ENCODE measurements at regions not wholly inside any gene's neighbourhood (a gene's known extent, or its start where the extent isn't known, plus 50 kb on each side); places are given as distances from the start of the nearest gene placed in this dataset.
"Not testable (repeated sequence)": the region's sequence is repeated elsewhere in the genome, so short reads cannot be mapped to it uniquely, and the experiment has no call there.

DNA sequence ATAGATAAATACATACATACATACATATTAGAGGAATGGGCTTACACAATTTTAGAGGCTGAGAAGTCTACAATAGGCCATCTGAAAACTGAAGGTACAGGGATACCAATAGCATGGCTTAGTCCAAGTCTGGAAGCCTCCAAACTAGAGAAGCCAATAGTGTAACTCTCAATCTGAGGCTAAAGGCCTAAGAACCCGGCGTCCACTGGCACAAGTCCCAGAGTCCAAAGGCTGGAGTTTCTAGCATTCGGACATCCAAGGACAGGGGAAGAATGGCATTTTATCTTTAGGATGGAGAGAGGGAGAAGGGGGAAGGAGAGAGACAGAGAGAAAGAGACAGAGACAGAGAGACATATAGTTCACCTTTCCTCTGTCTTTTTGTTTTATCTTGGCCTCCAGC lies 63.7 kb upstream of the SYT4 start:
- no peak for FAIRE-seq

DNA sequence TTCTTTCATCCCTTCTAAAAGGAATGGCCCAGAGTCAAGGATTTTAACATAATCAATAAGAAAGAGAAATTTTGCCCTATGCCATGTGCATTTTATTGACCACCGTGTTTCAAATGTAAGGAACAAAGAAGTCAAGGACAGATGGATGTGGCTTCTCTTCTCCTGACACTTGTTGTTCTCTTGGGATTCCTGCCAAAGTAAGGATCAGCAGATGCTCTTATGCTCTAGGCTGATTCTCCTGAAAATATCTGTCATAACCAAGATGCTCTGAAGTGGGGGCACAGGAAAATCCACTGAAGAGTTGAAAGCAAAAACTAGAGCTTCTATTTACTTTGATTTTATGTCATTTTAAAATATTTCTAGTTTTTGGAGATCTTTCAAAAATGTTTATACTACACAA lies 72.9 kb upstream of the SYT4 start:
- no peak for FAIRE-seq

DNA sequence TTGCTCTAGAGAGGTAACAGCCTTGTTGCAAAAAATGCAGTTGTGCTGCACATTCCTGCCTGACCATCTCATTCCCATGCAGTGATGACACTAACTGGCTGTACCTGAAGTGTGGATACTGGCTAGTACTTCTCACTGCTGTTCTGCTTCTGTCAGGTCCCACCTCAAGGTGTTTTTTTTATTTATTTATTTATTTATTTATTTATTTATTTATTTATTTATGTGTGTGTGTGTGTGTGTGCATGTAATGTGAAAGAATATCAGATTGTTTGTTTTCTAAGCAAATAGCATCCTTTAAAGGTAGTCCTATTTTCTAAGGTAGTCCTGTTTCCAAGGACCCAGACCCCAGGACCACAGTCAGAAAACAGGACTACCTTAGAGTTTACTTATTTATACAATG lies 87.2 kb upstream of the SYT4 start:
- FAIRE-seq, result no peak

DNA sequence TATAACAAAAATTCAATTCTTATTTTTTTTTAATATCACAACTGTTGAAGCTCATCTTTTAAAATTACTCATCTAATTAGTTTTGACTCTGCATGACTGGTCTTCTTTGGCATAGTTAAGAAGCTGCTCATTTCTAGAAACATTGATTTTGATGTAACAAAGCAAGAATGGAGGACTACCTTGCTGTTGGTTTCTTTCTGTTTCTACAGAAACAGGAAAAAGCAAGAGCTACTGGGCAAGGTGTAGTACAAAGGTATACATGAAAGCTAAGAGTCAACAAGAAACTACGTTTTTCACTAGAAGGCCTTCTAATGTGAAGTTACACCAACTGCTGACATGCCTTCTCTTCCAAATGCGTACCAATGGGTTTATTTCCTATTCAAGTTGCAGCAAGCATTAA lies 90.6 kb upstream of the SYT4 start:
- no peak for FAIRE-seq

- FAIRE-seq, result not testable (repeated sequence)
Observed at GRCh38 chr18:43369311-43369710, 92.0 kb upstream of the SYT4 start.

GRCh38 chr18:43372773-43373172 lies 95.5 kb upstream of the SYT4 start:
- FAIRE-seq, result no peak

GRCh38 chr18:43380104-43380672 lies 102.9 kb upstream of the SYT4 start:
- FAIRE-seq, result no peak

DNA sequence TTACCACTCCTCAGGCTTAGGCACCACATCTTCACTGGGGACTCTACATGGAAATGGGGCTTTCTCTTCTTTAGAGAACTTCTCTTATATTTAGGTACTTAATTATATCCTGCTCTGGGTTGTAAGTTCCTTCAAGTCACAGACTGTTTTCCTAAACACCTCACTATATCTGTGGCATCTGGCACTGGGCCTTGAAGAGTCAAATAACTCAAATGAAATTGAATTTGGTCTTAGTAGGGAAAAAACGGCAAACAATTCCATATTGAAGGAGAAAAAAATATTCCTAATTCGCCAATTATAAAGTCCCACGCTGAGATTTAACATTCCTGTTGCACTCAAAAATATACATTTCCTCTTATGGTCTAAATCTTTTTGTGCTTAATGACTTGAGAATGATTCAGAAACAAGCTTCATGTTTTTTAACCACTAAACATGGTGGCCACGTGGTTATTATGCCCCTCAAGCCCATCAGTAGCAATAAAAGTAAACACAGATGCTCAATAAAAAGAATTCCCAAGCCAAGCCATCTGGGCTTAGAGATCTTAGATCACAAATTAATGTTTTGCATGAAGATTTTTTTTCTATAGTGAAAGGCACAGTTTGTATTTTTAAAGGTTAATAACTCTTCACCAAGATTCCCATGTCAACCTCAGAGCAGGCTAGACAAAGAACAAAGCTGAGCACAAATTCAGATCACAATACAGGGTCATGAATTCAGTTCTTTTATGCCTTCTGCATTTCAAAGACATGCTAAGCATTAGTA lies 105.5 kb upstream of the SYT4 start:
- no peak for FAIRE-seq

- FAIRE-seq, result no peak
Observed at GRCh38 chr18:43389163-43389562, 111.9 kb upstream of the SYT4 start.

DNA sequence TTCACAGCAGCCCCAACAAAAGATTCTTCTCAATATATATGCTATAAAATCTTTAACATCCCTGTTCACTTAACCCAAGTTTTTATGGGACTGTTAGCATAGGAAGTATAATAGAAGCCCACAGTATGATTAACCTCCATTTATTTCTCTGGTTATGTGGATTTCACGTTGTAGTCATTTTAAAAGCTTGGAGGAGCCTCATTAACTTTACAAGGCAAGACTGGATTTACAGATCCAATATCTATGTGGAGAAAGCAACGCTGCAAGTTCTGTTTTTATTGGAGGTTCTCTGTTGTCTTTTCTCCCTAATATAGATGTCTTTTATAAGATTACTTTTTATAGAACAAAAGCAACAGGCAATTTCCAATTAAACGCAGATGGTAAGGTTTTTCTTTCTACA lies 114.9 kb upstream of the SYT4 start:
- FAIRE-seq, result no peak

DNA sequence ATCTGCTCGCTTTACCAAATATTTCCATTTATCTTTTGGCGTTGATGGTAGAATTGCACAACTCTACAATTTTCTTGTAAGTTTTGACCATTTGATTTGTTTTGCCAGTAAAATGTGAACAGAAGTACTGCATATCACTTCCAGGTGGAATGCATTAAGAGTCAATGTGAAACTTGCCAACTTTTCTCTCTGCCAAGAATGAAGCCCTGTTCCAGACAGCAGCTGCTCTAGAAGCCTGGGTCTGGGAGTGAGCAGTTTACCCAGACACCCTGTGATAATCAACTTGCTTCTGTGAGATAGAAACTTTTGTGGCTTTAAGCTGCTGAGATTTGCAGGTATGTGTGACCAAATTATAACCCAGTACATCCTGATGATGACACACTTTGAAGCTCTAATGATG lies 115.9 kb upstream of the SYT4 start:
- FAIRE-seq, result no peak

DNA sequence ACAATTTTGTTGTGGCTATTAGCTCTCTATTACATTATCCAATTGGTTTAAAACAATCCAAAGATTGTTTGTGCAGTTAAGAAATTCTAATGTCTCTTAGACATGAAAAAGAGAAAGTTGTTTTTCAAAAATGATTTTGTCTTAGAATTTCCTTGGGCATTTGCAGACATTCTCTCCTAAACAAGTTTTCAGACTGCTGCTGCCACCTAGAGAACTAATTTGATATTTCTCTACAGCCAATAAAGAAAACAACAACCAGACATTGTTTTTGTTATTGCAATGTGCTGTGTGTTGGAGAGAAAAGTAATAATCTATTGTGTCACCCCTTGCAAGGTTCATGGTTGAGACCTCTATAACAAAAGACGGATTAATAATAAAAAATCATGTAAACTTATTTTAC lies 119.0 kb upstream of the SYT4 start:
- FAIRE-seq, result peak; percentile 93

DNA sequence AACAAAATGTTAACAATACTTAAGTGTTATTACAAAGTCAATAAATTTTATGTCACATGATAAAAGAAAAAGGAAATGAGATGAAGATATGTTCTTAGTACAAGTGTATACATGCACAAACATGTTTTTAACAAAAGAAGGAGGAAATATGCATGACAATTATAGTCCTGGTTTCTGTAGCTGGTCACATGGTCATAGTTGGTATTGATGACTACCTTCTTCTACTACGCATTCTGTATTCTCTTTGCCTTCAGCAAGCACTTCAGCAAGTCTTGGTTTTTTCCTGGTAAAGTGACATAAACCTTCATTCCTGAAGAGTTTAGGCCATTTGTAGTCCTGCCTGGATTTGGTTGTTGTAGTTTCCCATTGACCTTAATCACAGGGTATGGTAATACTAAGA lies 121.3 kb upstream of the SYT4 start:
- no peak for FAIRE-seq

DNA sequence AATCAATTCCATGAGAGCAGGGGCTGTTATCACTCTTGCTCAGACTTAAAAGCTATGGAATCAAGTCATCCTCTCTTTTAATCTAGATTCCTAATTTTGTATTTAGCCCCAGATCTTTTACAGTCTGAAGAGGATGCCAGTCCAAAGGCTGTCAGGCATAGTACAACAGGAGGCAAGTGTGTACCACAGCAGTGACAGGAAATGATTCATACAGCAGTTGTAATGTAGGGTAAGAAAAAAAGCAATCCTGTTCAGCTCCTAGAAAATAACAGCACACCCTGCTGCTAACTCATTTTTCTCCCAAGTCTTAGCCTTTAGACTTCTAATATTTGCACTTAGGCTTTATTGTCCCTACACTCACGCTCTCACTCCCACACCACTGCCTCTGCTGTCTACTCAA lies 127.8 kb upstream of the SYT4 start:
- no peak for FAIRE-seq

- FAIRE-seq, result no peak
Observed at GRCh38 chr18:43414006-43414405, 136.7 kb upstream of the SYT4 start.

DNA sequence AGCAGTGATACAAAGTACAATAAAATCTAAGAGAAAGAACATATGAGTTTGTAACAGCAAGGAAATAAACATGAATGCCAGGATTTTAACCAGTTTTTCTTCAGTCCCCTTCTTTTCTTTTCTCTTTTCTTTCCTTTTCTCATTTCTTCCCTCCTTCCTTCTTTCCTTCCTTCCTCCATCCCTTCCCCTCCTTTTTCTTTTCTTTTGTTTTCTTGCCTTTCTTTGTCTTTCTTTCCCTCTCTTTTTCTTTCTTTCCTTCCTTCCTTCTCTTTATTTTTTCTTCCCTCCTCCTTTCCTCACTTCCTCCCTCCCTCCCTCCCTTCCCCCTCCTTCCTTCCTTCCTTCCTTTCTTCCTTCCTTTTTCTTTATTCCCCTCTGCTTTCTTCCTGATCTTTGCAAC lies 142.8 kb upstream of the SYT4 start:
- FAIRE-seq, result no peak

DNA sequence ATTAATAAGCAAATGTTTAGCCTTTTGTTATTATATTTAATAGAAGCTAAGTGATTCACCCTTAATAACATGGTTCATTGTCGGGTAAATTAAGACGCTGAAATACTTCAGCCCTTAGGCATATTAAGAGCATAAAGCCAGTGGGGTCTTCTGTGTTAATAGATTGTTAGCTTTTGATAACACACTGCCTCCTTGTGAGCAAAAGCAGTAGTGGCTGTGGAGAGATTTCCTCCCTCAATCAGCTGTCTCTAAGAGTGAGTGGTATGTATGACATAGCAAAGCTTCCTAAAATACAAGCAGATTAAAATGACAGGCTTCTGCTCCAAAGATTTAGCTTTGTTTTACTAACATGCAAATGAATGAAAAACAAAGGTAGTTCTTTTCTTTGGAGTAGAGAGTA lies 143.7 kb upstream of the SYT4 start:
- FAIRE-seq, result no peak

GRCh38 chr18:43422518-43422917 lies 145.2 kb upstream of the SYT4 start:
- no peak for FAIRE-seq

DNA sequence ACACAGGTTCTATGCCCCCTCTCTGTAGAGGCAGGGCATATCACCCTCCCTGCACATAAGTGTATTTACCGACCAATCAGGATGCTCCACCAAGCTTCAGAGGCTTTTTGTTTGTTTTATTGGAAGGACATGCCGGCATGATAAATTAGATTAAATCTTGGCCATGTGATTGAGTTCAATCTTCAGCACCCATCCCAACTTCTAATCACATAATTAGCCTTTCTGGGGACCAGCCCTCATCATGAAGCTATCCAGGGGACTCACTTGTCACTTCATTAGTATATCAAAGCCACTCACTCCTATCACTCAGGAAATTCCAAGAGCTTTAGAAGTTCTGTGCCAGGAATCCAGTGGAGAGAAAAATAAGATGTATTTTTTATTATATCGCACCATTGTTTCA lies 158.6 kb upstream of the SYT4 start:
- no peak for FAIRE-seq

DNA sequence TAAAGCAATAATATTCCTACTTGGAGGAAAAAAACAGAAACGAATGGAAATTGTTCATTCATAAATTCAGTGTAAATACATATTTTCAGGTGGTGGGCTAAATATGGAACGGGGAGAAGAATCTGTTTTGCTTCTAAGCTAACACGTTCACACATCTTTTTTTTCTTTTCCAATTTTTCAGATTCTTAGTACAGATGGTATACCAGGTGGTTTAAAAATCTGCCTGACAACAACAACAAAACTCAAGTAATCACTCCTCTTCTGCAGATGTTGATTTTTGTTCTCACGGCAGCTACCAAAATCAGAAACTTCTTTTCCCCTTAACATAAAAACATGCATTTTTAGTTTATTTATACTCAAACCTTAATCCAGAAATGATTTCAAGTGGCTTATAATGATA lies 164.8 kb upstream of the SYT4 start:
- FAIRE-seq, result no peak

- no peak for FAIRE-seq
Observed at GRCh38 chr18:43442571-43442970, 165.3 kb upstream of the SYT4 start.

DNA sequence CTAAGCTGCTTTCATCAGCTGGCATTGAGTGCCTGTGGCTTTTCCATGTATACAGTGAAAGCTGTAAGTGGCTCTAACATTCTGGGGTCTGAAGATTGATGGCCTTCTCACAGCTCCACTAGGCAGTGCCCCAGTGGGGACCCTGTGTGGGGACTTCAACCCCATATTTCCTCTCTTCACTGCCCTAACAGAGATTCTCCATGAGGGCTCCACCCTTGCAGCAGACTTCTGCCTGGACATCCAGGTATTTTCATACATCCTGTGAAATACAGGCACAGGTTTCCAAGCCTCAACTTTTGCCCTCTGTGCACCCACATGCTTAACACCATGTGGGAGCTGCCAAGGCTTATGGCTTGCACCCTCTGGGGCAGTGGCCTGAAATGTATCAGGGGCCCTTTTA lies 188.2 kb upstream of the SYT4 start:
- FAIRE-seq, result no peak

DNA sequence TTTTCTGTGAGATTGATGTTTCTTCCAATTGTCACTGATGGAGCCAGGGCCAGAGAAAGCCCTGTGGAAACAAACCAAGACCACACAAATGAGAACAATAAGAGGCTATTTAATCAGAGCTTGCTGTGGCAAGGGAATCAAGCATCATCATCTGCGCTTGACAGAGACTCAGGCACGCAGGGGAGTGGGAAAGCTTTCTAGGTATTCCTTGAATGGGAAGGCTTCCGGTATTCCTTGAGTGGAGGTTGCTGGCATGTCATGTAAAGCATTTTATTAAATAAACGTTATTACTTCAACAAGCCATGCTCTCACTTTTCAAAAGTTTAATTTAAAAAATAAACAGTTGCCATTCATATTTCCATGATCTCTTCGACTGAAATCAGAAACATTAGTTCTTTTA lies 194.6 kb upstream of the SYT4 start:
- FAIRE-seq, result no peak

DNA sequence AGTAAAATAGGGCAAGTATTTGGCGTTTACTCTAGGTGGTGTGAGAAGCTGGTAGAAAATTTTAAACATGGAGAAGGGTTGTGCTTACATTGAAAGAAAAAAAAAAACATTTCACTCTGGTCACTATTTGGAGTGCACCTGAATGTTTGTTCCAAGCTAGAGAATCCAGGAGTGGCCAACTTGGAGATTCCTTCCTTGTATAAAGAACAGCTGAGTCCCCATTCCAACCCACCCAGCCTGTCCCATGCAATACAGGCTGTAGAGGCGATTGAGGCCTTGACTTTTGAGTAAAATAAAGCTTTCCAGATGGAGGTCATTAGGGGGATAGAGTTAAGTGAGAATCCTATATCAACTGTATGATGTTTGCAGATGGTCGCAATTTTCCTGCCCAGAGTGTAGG lies 203.8 kb upstream of the SYT4 start:
- FAIRE-seq, result no peak

DNA sequence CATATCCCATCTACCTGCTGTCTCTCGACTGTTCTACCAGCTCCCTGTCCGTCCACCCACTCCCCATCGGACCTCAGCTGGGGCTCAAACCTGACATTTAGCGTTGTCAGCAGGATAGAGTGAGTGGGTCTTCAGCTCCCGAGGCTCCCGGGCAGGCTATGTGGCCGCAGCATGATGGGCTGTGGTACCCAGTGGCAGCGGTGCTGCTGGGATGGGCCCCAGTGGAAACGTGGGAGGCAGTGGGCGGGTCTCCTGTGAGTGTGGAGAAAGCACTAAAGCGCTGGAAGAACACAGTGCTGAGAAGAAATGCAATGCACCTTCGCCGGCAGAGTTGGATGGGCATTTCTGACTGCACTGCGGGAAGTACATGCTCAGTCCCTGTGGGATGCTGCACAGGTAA lies 204.8 kb upstream of the SYT4 start:
- FAIRE-seq, result no peak

Measured in endometrium (tissue), 2 donors.